Caco-2 (cell line): ENCODE measurements at regions not wholly inside any gene's neighbourhood (a gene's known extent, or its start where the extent isn't known, plus 50 kb on each side); places are given as distances from the start of the nearest gene placed in this dataset.

Experiments used
- BruUV-seq: library from RNA; stranded (reverse); fragments of 400-500 nt; replicated peaks from 2 replicates; lab custom pipeline; 2021; lab: Mats Ljungman, UMichigan
- CTCF ChIA-PET: fragments of 300-600 bp; sonication (Branson Sonifier 250); formaldehyde crosslinking; loops from one replicate; lab custom pipeline; 2022; ENCODE audit warnings: antibody characterized with exemption; lab: Charles Lee
- POLR2A ChIA-PET: fragments of 300-600 bp; sonication (Branson Sonifier 250); formaldehyde crosslinking; loops from one replicate; lab custom pipeline; 2022; ENCODE audit warnings: antibody characterized with exemption; lab: Charles Lee
- DNase-seq, 2 experiments: peaks; one replicate each; pipeline versions ENCODE4 v3.0.0 to v3.0.0-alpha.2; 2020 to 2022
- H3K27me3 ChIP-seq: replicated peaks from 2 replicates; pipeline ENCODE4 v1.6.0; 2011; ENCODE audit warnings: low read length; ENCODE audit not compliant: control insufficient read depth, insufficient read depth
- H3K36me3 ChIP-seq: 2 replicates; pipeline ENCODE4 v1.5.1; 2011; ENCODE audit warnings: low read length; ENCODE audit not compliant: control insufficient read depth, insufficient read depth
- H3K4me1 ChIP-seq: fragments of 250-450 bp; sonication (Bioruptor Pico); 2 replicates; pipeline ENCODE4 v1.5.1; 2020; ENCODE audit warnings: mild to moderate bottlenecking
- H3K4me3 ChIP-seq: 2 replicates; pipeline ENCODE4 v1.5.1; 2011; ENCODE audit warnings: low read depth, mild to moderate bottlenecking, control low read depth, low read length
- H3K9me3 ChIP-seq: fragments of 250-450 bp; sonication (Bioruptor Pico); 2 replicates; pipeline ENCODE4 v1.5.1; 2020; ENCODE audit warnings: mild to moderate bottlenecking, moderate library complexity
- H3K27ac Mint-ChIP-seq: one replicate; pipeline ENCODE4 v1.8.0; 2022; ENCODE audit warnings: mixed read lengths; ENCODE audit not compliant: unreplicated experiment
- H3K27me3 Mint-ChIP-seq: one replicate; pipeline ENCODE4 v1.8.0; 2022; ENCODE audit warnings: mixed read lengths; ENCODE audit not compliant: insufficient read depth, unreplicated experiment
- H3K36me3 Mint-ChIP-seq: one replicate; pipeline ENCODE4 v1.8.0; 2022; ENCODE audit warnings: mild to moderate bottlenecking, mixed read lengths; ENCODE audit not compliant: insufficient read depth, unreplicated experiment
- H3K4me1 Mint-ChIP-seq: one replicate; pipeline ENCODE4 v1.8.0; 2022; ENCODE audit warnings: low read depth, mixed read lengths; ENCODE audit not compliant: unreplicated experiment
- H3K4me3 Mint-ChIP-seq: one replicate; pipeline ENCODE4 v1.8.0; 2022; ENCODE audit warnings: mild to moderate bottlenecking, moderate library complexity, mixed read lengths; ENCODE audit not compliant: unreplicated experiment
- H3K9me3 Mint-ChIP-seq: one replicate; pipeline ENCODE4 v1.8.0; 2022; ENCODE audit warnings: mixed read lengths; ENCODE audit not compliant: unreplicated experiment
- intact Hi-C: fragments of 100-400 bp; cut with micrococcal nuclease; formaldehyde crosslinking; loops from one replicate; pipeline ENCODE4 v1.10.0; 2022; ENCODE audit not compliant: unreplicated experiment
- TF ChIP-seq, protein P1 (sequence below), 2 experiments: fragments of 200-600 bp in 1 of 2; IDR thresholded peaks; 1 replicate in 1 of 2; 2 replicates in 1 of 2; pipeline versions ENCODE4 v1.5.1 to v1.8.0; 2011 to 2022; ENCODE audit warnings: antibody characterized with exemption in 1 of 2, control low read depth in 1 of 2, inconsistent platforms in 1 of 2, low read depth in 1 of 2, low read length in 1 of 2, mild to moderate bottlenecking in 1 of 2, moderate library complexity in 1 of 2; ENCODE audit not compliant: insufficient read depth in 1 of 2, severe bottlenecking in 1 of 2, unreplicated experiment in 1 of 2

DNA sequence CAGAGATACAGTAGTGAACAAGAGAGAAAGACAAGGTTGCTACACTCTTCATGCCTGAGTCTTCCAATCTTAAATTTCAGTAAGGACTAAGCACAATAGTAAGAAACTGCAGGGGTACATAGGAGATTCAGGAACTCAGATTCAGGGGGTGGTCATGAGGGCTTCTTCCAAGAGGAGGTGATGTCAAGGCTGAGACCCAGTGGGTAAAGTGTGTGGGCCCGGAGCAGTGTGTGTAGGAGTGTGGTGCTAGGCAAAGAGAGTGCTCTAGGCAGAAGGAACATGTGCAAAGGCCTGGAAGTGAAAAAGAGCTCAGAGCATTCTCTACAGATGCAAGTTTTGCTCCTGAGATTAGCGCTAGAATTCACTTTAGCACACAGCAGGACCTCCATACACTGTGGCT is 102.9 kb upstream of the SPATA12 start:
- Mint-ChIP-seq H3K27me3 (no peaks in the 10 kb centered on the region), H3K4me1 (peaks cover 11% of the 10 kb centered on the region), H3K36me3 (no peaks in the 10 kb centered on the region), H3K4me3 (no peak overlapping the region), H3K27ac (no peak overlapping the region), H3K9me3 (no peaks in the 10 kb centered on the region)
- intact Hi-C loops = no loop called here
- ChIA-PET POLR2A (no interaction called here), CTCF (no interaction called here)
- no peak for DNase-seq
- H3K4me1 ChIP-seq = peaks cover 7% of the 10 kb centered on the region; the same call in 1 of the 2 replicates
- no peak overlapping the region for H3K4me3 ChIP-seq
- H3K9me3 ChIP-seq = no peaks in the 10 kb centered on the region
- H3K36me3 ChIP-seq = no peaks in the 10 kb centered on the region
- H3K27me3 ChIP-seq = no peaks in the 10 kb centered on the region
- no TSS peak for BruUV-seq
- TF ChIP-seq, protein P1, sequence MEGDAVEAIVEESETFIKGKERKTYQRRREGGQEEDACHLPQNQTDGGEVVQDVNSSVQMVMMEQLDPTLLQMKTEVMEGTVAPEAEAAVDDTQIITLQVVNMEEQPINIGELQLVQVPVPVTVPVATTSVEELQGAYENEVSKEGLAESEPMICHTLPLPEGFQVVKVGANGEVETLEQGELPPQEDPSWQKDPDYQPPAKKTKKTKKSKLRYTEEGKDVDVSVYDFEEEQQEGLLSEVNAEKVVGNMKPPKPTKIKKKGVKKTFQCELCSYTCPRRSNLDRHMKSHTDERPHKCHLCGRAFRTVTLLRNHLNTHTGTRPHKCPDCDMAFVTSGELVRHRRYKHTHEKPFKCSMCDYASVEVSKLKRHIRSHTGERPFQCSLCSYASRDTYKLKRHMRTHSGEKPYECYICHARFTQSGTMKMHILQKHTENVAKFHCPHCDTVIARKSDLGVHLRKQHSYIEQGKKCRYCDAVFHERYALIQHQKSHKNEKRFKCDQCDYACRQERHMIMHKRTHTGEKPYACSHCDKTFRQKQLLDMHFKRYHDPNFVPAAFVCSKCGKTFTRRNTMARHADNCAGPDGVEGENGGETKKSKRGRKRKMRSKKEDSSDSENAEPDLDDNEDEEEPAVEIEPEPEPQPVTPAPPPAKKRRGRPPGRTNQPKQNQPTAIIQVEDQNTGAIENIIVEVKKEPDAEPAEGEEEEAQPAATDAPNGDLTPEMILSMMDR (IDR thresholded peaks at IDR 0.05; ENCODE audit: insufficient read depth in 1 of 2, low read depth in 1 of 2, low read length in 1 of 2, severe bottlenecking in 1 of 2, unreplicated experiment in 1 of 2) = no peak

DNA sequence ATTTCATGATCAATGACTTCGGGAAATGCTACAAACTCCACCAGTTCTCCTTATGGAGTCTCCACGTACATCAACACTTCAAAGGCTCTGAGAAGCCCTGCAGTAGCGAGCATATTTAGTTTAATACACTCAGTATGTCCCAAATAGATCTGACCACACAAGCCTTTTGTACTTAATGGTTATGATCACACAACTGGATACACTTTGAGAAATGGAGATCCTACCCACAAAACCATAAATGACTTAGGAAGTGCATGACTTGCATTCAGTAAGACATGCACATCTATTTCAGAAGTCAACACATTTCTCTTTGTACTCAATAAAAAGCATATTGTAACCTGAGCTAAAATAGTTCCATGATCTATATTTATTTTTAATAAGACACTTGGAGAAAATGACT is 103.6 kb upstream of the SPATA12 start:
- H3K27me3 Mint-ChIP-seq = no peaks in the 10 kb centered on the region
- TF ChIP-seq, protein P1 (IDR thresholded peaks at IDR 0.05; ENCODE audit: insufficient read depth in 1 of 2, low read depth in 1 of 2, low read length in 1 of 2, severe bottlenecking in 1 of 2, unreplicated experiment in 1 of 2) = no peak
- no peaks in the 10 kb centered on the region for H3K36me3 ChIP-seq
- no peaks in the 10 kb centered on the region for H3K27me3 ChIP-seq
- no peak for DNase-seq
- no peaks in the 10 kb centered on the region for H3K9me3 Mint-ChIP-seq
- no peaks in the 10 kb centered on the region for H3K36me3 Mint-ChIP-seq
- no TSS peak for BruUV-seq
- peaks cover 11% of the 10 kb centered on the region for H3K4me1 Mint-ChIP-seq
- H3K9me3 ChIP-seq = no peaks in the 10 kb centered on the region
- CTCF ChIA-PET = no interaction called here
- intact Hi-C loops = no loop called here
- POLR2A ChIA-PET = no interaction called here
- H3K4me3 Mint-ChIP-seq = no peak overlapping the region
- no peak overlapping the region for H3K27ac Mint-ChIP-seq
- peaks cover 7% of the 10 kb centered on the region; the same call in 1 of the 2 replicates for H3K4me1 ChIP-seq
- no peak overlapping the region for H3K4me3 ChIP-seq

DNA sequence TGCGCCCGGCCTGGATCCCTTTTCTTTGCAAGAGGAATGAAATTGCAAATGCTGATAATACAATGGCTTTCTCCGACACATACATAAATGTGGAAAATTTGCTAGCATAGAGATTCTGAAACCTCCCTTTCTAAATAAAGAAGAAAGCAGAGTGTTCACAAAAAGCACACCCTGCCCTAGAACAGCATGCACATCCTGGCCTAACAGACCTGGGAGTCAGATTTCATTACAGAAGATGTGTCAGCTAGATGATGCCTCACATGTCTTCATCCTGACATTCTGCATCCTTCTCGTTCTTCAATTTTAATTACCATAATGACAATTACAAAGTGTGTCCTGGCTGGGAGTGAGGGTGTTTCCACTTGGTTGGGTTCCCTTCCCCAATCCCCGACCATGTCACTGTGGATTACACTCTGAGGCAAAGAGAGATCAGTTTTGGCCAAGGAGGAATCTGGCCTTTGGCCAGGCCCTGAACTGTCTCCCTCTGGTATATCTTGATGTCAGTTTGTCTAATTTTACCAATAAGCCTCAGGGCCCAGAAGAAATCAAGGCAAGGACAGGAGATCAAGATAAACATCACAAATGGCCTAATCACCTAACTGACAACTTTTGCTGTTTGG is 104.9 kb upstream of the SPATA12 start:
- Histone ChIP-seq H3K4me3 (no peak overlapping the region), H3K27me3 (no peaks in the 10 kb centered on the region), H3K36me3 (no peaks in the 10 kb centered on the region), H3K4me1 (peaks cover 7% of the 10 kb centered on the region; the same call in 1 of the 2 replicates), H3K9me3 (no peaks in the 10 kb centered on the region)
- no peaks in the 10 kb centered on the region for H3K27me3 Mint-ChIP-seq
- TF ChIP-seq, protein P1 (IDR thresholded peaks at IDR 0.05; ENCODE audit: insufficient read depth in 1 of 2, low read depth in 1 of 2, low read length in 1 of 2, severe bottlenecking in 1 of 2, unreplicated experiment in 1 of 2) = no peak
- no peak overlapping the region for H3K4me3 Mint-ChIP-seq
- no peaks in the 10 kb centered on the region for H3K36me3 Mint-ChIP-seq
- no TSS peak for BruUV-seq
- peaks cover 11% of the 10 kb centered on the region for H3K4me1 Mint-ChIP-seq
- no peak overlapping the region for H3K27ac Mint-ChIP-seq
- no peak for DNase-seq
- H3K9me3 Mint-ChIP-seq = no peaks in the 10 kb centered on the region
- intact Hi-C loops = no loop called here
- CTCF ChIA-PET = no interaction called here
- POLR2A ChIA-PET = no interaction called here
